GM20000 (cell line): ENCODE measurements at regions not wholly inside any gene's neighbourhood (a gene's known extent, or its start where the extent isn't known, plus 50 kb on each side); places are given as distances from the start of the nearest gene placed in this dataset.
"Not testable (repeated sequence)": the region's sequence is repeated elsewhere in the genome, so short reads cannot be mapped to it uniquely, and the experiment has no call there.

ENCODE experiments used
- DNase-seq: peaks from one replicate; pipeline ENCODE4 v3.0.0; 2012; ENCODE audit warnings: low spot score
- TF ChIP-seq, protein P1 (sequence below): IDR thresholded peaks from 2 replicates; pipeline ENCODE4 v1.5.1; 2012; ENCODE audit warnings: mild to moderate bottlenecking, control low read depth; ENCODE audit errors: extremely low read depth, missing control alignments

DNA sequence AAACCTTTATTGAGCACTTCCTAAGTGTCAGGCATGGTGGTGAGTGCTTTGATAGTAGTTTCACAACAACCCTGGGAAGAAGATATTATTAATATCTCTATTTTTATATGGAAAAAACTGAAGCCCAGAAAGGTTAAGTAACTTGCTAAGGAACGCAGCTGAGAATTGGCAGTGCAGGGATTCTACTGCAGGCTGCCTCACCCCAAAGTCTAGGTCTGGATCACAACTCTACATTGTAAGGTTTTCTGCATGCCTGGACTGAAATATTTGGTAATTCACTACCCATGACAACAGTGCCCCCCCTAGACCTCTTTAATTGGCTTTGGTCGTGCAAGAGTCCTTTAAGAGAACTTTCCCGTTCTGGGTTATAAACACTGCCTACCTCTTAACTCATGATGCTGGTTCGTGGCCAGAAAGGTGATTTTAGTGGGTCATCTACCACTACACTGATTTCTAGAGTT, 67.1 kb upstream of the KCNQ5 start:
- DNase-seq: no peak
- TF ChIP-seq, protein P1, sequence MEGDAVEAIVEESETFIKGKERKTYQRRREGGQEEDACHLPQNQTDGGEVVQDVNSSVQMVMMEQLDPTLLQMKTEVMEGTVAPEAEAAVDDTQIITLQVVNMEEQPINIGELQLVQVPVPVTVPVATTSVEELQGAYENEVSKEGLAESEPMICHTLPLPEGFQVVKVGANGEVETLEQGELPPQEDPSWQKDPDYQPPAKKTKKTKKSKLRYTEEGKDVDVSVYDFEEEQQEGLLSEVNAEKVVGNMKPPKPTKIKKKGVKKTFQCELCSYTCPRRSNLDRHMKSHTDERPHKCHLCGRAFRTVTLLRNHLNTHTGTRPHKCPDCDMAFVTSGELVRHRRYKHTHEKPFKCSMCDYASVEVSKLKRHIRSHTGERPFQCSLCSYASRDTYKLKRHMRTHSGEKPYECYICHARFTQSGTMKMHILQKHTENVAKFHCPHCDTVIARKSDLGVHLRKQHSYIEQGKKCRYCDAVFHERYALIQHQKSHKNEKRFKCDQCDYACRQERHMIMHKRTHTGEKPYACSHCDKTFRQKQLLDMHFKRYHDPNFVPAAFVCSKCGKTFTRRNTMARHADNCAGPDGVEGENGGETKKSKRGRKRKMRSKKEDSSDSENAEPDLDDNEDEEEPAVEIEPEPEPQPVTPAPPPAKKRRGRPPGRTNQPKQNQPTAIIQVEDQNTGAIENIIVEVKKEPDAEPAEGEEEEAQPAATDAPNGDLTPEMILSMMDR: no peak

GRCh38 chr6:72559067-72559466, 62.8 kb upstream of the KCNQ5 start:
- TF ChIP-seq, protein P1: no peak
- DNase-seq: no peak

DNA sequence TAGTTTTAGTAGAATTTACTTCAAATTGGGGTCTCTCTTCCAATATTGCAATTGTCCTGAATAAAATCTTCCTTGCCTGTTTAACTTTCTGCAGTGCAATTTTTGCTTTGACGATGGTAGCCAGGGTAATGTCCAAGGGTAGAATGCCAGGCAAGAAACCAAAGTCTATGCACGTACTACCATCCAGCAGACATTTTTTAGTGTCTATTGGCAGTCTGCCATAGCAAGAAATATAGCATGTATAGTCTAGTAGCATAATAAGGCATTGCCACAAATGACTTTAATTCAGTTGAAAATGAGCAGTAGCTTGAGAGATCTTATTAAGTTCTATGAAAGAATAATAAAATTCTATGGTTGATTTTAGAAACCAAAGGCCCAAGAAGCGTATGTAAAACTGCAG, 62.3 kb upstream of the KCNQ5 start:
- TF ChIP-seq, protein P1: no peak
- no peak for DNase-seq

DNA sequence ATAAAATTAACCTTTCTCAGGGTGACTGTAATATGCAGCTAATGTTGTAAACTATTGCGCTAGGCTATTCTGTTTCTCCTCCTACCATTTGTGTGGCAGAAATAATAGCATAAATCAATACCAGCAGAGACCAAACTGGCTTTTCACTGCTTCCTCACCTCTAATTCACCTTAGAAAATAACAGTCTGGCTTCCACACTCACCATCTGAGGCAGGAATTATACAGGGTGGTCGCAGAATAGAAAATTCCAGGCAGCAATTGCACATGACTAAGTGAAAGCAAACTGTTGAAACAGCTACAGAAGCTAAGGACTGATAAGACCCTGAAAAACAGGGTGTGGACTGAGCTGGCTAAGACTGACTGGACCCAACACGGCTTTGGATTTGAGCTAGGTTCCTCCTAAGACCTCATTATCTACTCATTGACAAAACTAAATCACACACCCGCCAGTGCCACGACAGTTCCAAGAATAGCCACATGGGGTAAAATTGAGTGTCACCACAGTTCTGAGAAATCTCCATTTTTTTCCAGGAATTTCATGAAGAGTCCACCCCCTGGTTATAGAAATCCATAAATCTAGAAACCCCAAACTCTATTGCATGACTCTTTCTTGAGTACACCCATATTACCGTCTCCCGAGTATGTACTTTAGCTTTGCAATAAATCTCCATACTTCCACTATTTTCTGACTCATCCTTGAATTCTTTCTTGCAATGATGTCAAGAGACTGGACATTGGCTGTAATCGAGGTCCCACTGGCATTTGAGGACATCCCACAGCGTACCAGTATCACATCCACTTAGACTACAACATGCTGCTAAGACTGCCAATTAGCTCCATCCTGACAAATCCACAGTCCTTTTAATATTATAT, 60.9 kb upstream of the KCNQ5 start:
- no peak for DNase-seq
- TF ChIP-seq, protein P1: no peak

DNA sequence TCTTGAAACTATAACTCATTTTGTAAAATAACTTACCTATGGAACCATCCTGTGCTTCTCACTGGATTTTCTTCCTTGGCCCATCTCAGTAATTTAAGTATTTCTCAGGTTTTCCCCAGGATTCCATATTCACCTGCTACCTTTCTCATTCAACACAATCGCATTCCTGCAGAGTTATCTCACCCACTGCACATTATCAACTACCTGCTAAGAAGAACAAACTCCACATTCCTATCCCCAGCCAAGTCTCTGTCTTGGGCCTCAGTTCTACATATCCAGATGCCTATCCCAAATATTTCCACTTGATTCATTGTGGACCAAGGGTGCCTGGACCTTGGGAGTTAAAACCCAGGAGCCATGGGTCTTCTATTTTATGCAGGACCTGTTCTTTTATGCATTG, 60.2 kb upstream of the KCNQ5 start:
- TF ChIP-seq, protein P1: no peak
- no peak for DNase-seq

- no peak for DNase-seq
- TF ChIP-seq, protein P1: no peak
Observed at GRCh38 chr6:72564231-72564630, 57.6 kb upstream of the KCNQ5 start.

DNA sequence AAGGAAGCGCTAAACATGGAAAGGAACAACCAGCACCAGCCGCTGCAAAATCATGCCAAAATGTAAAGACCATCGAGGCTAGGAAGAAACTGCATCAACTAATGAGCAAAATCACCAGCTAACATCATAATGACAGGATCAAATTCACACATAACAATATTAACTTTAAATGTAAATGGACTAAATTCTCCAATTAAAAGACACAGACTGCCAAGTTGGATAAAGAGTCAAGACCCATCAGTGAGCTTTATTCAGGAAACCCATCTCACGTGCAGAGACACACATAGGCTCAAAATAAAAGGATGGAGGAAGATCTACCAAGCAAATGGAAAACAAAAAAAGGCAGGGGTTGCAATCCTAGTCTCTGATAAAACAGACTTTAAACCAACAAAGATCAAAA, 49.9 kb upstream of the KCNQ5 start:
- not testable (repeated sequence) for DNase-seq
